ENCODE measurements at regions not wholly inside any gene's neighbourhood (a gene's known extent, or its start where the extent isn't known, plus 50 kb on each side); places are given as distances from the start of the nearest gene placed in this dataset.

- H3K36me3 ChIP-seq (replicated peaks in 1 of 2; ENCODE audit: control insufficient read depth in 1 of 2, insufficient read depth in 2 of 2, low read length in 2 of 2) = no peaks in the 10 kb centered on the region
- H3K27ac ChIP-seq (ENCODE audit: extremely low read length, insufficient read depth, low read length) = no peak overlapping the region
- no peak overlapping the region for H3K4me3 ChIP-seq (replicated peaks in 1 of 3; ENCODE audit: insufficient read depth in 1 of 3, low read depth in 2 of 3, low read length in 3 of 3)
- DNase-seq (ENCODE audit: low spot score) (no peak), FAIRE-seq (no peak), ATAC-seq (no peak)
- ChIA-PET CTCF (ENCODE audit: low intra/inter-chr PET ratio, low total read pairs) (no interaction called here), POLR2A (no interaction called here)
- H3K27me3 ChIP-seq (ENCODE audit: control insufficient read depth in 1 of 2, insufficient read depth in 2 of 2, low read length in 2 of 2) = peaks cover 0 to 22% of the 10 kb centered on the region in 2 experiments; a peak in 3 of 5 replicates
- no peak overlapping the region for H3K4me2 ChIP-seq (ENCODE audit: low read depth, low read length)
- H3K4me1 ChIP-seq (ENCODE audit: insufficient read depth, low read length) = no peaks in the 10 kb centered on the region
- no TSS peak for BruUV-seq (replicated peaks)
- no peaks in the 10 kb centered on the region for H3K9me3 ChIP-seq (ENCODE audit: low read length)
- no peaks in the 10 kb centered on the region for H3K79me2 ChIP-seq (ENCODE audit: insufficient read depth, low read length)
- no peak overlapping the region for H2AFZ ChIP-seq (ENCODE audit: low read length)
- TF ChIP-seq ZNF512B (CRISPR knock-in tag; IDR thresholded peaks at IDR 0.05; ENCODE audit: borderline replicate concordance) (no peak), ZNF597 (CRISPR knock-in tag; IDR thresholded peaks at IDR 0.05) (no peak), ATF7 (IDR thresholded peaks at IDR 0.05) (peak; percentile 96), ATF7 (CRISPR knock-in tag; IDR thresholded peaks at IDR 0.05) (no peak), CREB1 (IDR thresholded peaks at IDR 0.05) (peak; percentile 94), CREB1 (CRISPR knock-in tag; IDR thresholded peaks at IDR 0.05) (no peak), ARNT2 (CRISPR knock-in tag; IDR thresholded peaks at IDR 0.05; ENCODE audit: low read depth) (no peak), RORA (CRISPR knock-in tag; IDR thresholded peaks at IDR 0.05) (no peak)
- TF ChIP-seq, protein P1, sequence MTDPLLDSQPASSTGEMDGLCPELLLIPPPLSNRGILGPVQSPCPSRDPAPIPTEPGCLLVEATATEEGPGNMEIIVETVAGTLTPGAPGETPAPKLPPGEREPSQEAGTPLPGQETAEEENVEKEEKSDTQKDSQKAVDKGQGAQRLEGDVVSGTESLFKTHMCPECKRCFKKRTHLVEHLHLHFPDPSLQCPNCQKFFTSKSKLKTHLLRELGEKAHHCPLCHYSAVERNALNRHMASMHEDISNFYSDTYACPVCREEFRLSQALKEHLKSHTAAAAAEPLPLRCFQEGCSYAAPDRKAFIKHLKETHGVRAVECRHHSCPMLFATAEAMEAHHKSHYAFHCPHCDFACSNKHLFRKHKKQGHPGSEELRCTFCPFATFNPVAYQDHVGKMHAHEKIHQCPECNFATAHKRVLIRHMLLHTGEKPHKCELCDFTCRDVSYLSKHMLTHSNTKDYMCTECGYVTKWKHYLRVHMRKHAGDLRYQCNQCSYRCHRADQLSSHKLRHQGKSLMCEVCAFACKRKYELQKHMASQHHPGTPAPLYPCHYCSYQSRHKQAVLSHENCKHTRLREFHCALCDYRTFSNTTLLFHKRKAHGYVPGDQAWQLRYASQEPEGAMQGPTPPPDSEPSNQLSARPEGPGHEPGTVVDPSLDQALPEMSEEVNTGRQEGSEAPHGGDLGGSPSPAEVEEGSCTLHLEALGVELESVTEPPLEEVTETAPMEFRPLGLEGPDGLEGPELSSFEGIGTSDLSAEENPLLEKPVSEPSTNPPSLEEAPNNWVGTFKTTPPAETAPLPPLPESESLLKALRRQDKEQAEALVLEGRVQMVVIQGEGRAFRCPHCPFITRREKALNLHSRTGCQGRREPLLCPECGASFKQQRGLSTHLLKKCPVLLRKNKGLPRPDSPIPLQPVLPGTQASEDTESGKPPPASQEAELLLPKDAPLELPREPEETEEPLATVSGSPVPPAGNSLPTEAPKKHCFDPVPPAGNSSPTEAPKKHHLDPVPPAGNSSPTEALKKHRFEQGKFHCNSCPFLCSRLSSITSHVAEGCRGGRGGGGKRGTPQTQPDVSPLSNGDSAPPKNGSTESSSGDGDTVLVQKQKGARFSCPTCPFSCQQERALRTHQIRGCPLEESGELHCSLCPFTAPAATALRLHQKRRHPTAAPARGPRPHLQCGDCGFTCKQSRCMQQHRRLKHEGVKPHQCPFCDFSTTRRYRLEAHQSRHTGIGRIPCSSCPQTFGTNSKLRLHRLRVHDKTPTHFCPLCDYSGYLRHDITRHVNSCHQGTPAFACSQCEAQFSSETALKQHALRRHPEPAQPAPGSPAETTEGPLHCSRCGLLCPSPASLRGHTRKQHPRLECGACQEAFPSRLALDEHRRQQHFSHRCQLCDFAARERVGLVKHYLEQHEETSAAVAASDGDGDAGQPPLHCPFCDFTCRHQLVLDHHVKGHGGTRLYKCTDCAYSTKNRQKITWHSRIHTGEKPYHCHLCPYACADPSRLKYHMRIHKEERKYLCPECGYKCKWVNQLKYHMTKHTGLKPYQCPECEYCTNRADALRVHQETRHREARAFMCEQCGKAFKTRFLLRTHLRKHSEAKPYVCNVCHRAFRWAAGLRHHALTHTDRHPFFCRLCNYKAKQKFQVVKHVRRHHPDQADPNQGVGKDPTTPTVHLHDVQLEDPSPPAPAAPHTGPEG (CRISPR knock-in tag; IDR thresholded peaks at IDR 0.05) = no peak
- intact Hi-C loops (cut with micrococcal nuclease; ENCODE audit: unreplicated experiment) (no loop called here), in situ Hi-C loops (cut with HindIII; ENCODE audit: extremely low pct_ligation_motif_present, low pct_unique_long_range_greater_than_20kb) (no loop called here)
- H4K20me1 ChIP-seq (ENCODE audit: insufficient read depth, low read length) = no peaks in the 10 kb centered on the region
- H3K9ac ChIP-seq (ENCODE audit: insufficient read depth, low read depth, low read length) = no peak overlapping the region
- WGBS (ENCODE audit: low lambda C conversion rate) = 22% methylated on average over 9 of the region's 9 CpGs
Observed at GRCh38 chr14:94699831-94700230, 70.1 kb downstream of the GSC start.

All from HepG2 (cell line).